ENCODE measurements at regions not wholly inside any gene's neighbourhood (a gene's known extent, or its start where the extent isn't known, plus 50 kb on each side); places are given as distances from the start of the nearest gene placed in this dataset.

DNA sequence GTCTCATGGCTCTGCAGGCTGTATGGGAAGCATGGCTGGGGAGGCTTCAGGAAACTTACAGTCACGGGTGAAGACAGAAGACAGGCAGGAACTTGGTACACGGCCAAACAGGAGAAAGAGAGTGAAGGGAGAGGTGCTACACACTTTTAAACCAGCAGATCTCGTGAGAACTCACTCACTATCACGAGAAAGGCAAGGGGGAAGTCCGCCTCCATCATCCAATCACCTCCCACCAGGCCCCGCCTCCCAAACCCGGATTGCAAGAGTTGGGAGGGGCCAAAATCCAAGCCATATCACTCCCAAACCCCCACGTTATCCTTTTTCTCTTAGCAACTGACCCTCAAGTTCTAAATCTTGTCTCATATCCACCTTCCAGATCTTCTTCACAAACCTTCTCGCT, 1710.5 kb upstream of the TENM3 start:
- H3K36me3 Mint-ChIP-seq (ENCODE audit: insufficient read depth, unreplicated experiment), result no peaks in the 10 kb centered on the region
- CTCF ChIA-PET, result no interaction called here

DNA sequence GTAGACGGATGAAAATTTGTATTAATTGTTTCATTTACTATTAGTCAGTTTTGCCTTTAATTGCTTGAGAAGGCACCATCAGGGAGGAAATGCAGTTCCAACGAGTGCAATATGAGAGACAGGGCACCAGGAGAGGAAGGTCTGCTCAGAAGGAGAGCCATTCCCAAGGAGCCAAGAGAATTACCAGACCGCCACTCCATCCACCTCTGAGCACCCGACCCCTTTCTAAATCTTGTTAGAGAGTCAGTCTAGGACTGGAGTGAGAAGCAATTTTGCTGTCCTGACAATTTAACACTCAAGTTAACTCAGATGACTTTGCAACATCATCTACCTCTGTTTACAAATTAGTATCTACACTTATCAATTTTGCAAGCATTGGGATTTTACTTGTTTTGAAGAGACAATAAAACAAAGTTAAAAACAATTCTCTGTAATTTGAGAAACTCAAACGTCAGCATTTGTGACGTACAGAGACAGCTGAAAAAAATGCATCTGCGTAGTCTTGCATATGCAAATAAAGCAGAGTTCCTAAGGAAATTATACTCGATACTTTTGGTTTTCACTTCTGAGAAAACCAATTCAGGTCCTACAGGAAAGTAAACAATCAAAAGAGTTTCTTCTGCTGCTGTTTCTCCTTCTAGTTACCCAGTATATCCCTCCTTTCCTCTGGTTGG, 1704.7 kb upstream of the TENM3 start:
- no TSS peak for BruUV-seq (replicated peaks)
- H3K4me1 Mint-ChIP-seq (ENCODE audit: low read depth, unreplicated experiment), result no peaks in the 10 kb centered on the region
- Histone ChIP-seq H3K9me3 (no peaks in the 10 kb centered on the region), H3K4me1 (no peaks in the 10 kb centered on the region), H3K27me3 (replicated peaks; ENCODE audit: control insufficient read depth, insufficient read depth, low read length) (no peaks in the 10 kb centered on the region), H3K4me3 (ENCODE audit: low read depth, low read length) (no peak overlapping the region), H3K36me3 (ENCODE audit: control insufficient read depth, insufficient read depth, low read length) (no peaks in the 10 kb centered on the region)
- H3K27me3 Mint-ChIP-seq (ENCODE audit: insufficient read depth, unreplicated experiment), result peaks cover 2% of the 10 kb centered on the region
- H3K4me3 Mint-ChIP-seq (ENCODE audit: unreplicated experiment), result no peak overlapping the region
- intact Hi-C loops (cut with micrococcal nuclease; ENCODE audit: unreplicated experiment), result no loop called here
- H3K9me3 Mint-ChIP-seq (ENCODE audit: unreplicated experiment), result no peaks in the 10 kb centered on the region
- ChIA-PET CTCF (no interaction called here), POLR2A (no interaction called here)
- TF ChIP-seq, protein P1, sequence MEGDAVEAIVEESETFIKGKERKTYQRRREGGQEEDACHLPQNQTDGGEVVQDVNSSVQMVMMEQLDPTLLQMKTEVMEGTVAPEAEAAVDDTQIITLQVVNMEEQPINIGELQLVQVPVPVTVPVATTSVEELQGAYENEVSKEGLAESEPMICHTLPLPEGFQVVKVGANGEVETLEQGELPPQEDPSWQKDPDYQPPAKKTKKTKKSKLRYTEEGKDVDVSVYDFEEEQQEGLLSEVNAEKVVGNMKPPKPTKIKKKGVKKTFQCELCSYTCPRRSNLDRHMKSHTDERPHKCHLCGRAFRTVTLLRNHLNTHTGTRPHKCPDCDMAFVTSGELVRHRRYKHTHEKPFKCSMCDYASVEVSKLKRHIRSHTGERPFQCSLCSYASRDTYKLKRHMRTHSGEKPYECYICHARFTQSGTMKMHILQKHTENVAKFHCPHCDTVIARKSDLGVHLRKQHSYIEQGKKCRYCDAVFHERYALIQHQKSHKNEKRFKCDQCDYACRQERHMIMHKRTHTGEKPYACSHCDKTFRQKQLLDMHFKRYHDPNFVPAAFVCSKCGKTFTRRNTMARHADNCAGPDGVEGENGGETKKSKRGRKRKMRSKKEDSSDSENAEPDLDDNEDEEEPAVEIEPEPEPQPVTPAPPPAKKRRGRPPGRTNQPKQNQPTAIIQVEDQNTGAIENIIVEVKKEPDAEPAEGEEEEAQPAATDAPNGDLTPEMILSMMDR (IDR thresholded peaks at IDR 0.05; ENCODE audit: insufficient read depth in 1 of 2, low read depth in 1 of 2, low read length in 1 of 2, severe bottlenecking in 1 of 2, unreplicated experiment in 1 of 2), result no peak
- H3K27ac Mint-ChIP-seq (ENCODE audit: unreplicated experiment), result no peak overlapping the region
- DNase-seq, result no peak
- no peaks in the 10 kb centered on the region for H3K36me3 Mint-ChIP-seq (ENCODE audit: insufficient read depth, unreplicated experiment)

More for the DNA sequence above, 1710.5 kb upstream of the TENM3 start:
- Mint-ChIP-seq H3K4me1 (ENCODE audit: low read depth, unreplicated experiment) (no peaks in the 10 kb centered on the region), H3K27me3 (ENCODE audit: insufficient read depth, unreplicated experiment) (no peaks in the 10 kb centered on the region), H3K27ac (ENCODE audit: unreplicated experiment) (no peak overlapping the region), H3K9me3 (ENCODE audit: unreplicated experiment) (no peaks in the 10 kb centered on the region), H3K4me3 (ENCODE audit: unreplicated experiment) (no peak overlapping the region)
- TF ChIP-seq, protein P1 (IDR thresholded peaks at IDR 0.05; ENCODE audit: insufficient read depth in 1 of 2, low read depth in 1 of 2, low read length in 1 of 2, severe bottlenecking in 1 of 2, unreplicated experiment in 1 of 2), result no peak
- no peaks in the 10 kb centered on the region for H3K27me3 ChIP-seq (replicated peaks; ENCODE audit: control insufficient read depth, insufficient read depth, low read length)
- no peak for DNase-seq
- POLR2A ChIA-PET, result no interaction called here
- no peaks in the 10 kb centered on the region for H3K36me3 ChIP-seq (ENCODE audit: control insufficient read depth, insufficient read depth, low read length)
- BruUV-seq (replicated peaks), result no TSS peak
- no peaks in the 10 kb centered on the region for H3K9me3 ChIP-seq
- intact Hi-C loops (cut with micrococcal nuclease; ENCODE audit: unreplicated experiment), result no loop called here
- no peaks in the 10 kb centered on the region for H3K4me1 ChIP-seq
- H3K4me3 ChIP-seq (ENCODE audit: low read depth, low read length), result no peak overlapping the region

DNA sequence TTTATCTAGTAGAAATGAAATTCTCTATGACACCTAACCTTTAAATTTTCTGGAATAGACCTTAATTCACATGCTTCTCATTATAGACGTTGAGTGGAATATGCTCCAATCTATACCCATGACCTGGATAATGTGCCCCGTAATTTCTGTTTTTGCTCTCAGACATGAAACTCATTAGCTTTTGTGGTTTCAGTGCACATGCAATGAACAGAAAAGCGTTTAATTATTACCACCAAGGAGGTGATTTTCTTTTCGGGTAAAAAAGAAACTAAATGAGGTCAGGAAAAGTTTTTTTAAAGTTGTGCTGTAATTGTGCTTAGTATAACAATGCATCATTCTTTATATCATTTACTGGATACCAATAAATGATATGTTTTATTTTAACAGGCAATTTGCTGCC, 1703.9 kb upstream of the TENM3 start:
- POLR2A ChIA-PET, result no interaction called here
- Histone ChIP-seq H3K9me3 (no peaks in the 10 kb centered on the region), H3K36me3 (ENCODE audit: control insufficient read depth, insufficient read depth, low read length) (no peaks in the 10 kb centered on the region), H3K4me1 (no peaks in the 10 kb centered on the region), H3K27me3 (replicated peaks; ENCODE audit: control insufficient read depth, insufficient read depth, low read length) (no peaks in the 10 kb centered on the region), H3K4me3 (ENCODE audit: low read depth, low read length) (no peak overlapping the region)
- BruUV-seq (replicated peaks), result no TSS peak
- TF ChIP-seq, protein P1 (IDR thresholded peaks at IDR 0.05; ENCODE audit: insufficient read depth in 1 of 2, low read depth in 1 of 2, low read length in 1 of 2, severe bottlenecking in 1 of 2, unreplicated experiment in 1 of 2), result no peak
- intact Hi-C loops (cut with micrococcal nuclease; ENCODE audit: unreplicated experiment), result no loop called here
- no peak for DNase-seq
- H3K27ac Mint-ChIP-seq (ENCODE audit: unreplicated experiment), result no peak overlapping the region
- H3K9me3 Mint-ChIP-seq (ENCODE audit: unreplicated experiment), result no peaks in the 10 kb centered on the region
- H3K36me3 Mint-ChIP-seq (ENCODE audit: insufficient read depth, unreplicated experiment), result no peaks in the 10 kb centered on the region
- CTCF ChIA-PET, result no interaction called here
- H3K27me3 Mint-ChIP-seq (ENCODE audit: insufficient read depth, unreplicated experiment), result peaks cover 2% of the 10 kb centered on the region
- no peak overlapping the region for H3K4me3 Mint-ChIP-seq (ENCODE audit: unreplicated experiment)
- H3K4me1 Mint-ChIP-seq (ENCODE audit: low read depth, unreplicated experiment), result no peaks in the 10 kb centered on the region

Data from Caco-2 (cell line).